GM10266 (cell line): ENCODE measurements at regions not wholly inside any gene's neighbourhood (a gene's known extent, or its start where the extent isn't known, plus 50 kb on each side); places are given as distances from the start of the nearest gene placed in this dataset.

Source experiments
- DNase-seq: peaks from one replicate; pipeline ENCODE4 v3.0.0; 2012; ENCODE audit errors: extremely low spot score
- TF ChIP-seq, protein P1 (sequence below): IDR thresholded peaks from 2 replicates; pipeline ENCODE4 v1.5.1; 2012; ENCODE audit warnings: mild to moderate bottlenecking, low read depth; ENCODE audit not compliant: control insufficient read depth, insufficient read depth; ENCODE audit errors: missing control alignments

DNA sequence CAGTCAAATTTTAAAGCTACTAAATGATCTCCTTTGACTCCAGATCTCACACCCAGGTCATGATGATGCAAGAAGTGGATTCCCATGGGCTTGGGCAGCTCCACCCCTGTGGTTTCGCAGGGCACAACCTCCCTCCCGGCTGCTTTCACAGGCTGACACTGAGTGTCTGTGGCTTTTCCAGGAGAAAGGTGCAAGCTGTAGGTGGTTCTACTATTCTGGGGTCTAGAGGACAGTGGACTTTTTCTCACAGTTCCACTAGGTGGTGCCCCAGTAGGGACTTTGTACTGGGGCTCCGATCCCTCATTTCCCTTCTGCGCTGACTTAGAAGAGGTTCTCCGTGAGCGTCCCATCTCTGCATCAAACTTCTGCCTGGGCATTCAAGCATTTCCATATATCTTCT, 845.2 kb downstream of the PCDH18 start:
- TF ChIP-seq, protein P1, sequence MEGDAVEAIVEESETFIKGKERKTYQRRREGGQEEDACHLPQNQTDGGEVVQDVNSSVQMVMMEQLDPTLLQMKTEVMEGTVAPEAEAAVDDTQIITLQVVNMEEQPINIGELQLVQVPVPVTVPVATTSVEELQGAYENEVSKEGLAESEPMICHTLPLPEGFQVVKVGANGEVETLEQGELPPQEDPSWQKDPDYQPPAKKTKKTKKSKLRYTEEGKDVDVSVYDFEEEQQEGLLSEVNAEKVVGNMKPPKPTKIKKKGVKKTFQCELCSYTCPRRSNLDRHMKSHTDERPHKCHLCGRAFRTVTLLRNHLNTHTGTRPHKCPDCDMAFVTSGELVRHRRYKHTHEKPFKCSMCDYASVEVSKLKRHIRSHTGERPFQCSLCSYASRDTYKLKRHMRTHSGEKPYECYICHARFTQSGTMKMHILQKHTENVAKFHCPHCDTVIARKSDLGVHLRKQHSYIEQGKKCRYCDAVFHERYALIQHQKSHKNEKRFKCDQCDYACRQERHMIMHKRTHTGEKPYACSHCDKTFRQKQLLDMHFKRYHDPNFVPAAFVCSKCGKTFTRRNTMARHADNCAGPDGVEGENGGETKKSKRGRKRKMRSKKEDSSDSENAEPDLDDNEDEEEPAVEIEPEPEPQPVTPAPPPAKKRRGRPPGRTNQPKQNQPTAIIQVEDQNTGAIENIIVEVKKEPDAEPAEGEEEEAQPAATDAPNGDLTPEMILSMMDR = no peak
- DNase-seq = no peak

DNA sequence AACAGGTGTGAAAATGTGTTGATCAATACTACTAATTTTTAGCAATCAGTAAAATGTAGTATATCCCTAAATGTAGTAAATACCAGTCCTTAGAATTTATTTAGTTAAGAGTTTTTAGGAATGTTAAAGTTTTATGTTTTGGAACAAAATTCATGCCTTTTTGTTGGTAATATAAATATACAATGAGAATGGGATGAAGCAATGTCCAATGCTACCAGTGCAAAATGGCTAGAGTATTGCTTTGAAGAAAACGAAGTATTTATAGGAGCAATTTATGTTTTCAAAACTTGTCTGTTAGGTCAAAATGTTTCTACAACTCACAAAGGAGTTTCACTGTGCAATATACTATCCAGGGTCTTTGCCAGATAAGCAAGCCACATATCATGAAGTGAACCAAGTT, 851.5 kb downstream of the PCDH18 start:
- TF ChIP-seq, protein P1 = no peak
- no peak for DNase-seq

DNA sequence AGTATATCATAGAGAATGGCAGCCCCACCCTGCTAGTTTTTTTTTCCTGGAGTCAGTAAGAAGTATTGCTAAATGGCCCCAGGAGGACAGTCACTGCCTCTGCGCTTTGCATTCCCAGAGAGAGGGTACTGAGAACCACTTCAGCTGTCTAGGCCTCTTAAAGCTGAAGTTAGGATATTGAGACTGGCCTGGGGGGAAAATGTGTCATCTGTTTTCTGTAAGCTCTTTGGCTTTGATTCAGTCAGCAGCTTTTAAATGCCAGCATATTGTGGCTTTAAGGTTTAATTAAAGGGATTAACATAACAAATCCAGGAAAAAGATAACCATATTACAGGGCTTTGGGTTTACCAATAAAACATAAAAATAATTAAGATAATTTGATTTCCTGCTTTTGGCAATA, 852.0 kb downstream of the PCDH18 start:
- TF ChIP-seq, protein P1 = no peak
- no peak for DNase-seq

DNA sequence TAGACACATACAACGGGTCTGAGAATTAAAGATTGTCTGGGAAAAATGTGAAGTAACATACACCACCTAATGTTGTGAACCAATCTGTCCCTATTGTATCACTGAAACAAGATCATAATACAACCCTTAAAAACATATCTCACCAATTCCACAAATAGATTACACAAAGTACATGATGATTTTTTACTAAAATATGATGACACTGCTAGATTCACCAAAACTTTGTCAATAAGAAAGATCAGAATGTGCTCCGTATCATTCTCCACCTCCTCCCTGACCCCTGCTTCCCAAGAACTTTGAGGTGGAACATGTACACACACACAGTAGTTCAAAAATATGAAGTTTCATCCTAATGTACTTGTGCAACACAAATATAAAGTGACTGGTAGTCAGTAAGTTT, 862.0 kb downstream of the PCDH18 start:
- no peak for DNase-seq

DNA sequence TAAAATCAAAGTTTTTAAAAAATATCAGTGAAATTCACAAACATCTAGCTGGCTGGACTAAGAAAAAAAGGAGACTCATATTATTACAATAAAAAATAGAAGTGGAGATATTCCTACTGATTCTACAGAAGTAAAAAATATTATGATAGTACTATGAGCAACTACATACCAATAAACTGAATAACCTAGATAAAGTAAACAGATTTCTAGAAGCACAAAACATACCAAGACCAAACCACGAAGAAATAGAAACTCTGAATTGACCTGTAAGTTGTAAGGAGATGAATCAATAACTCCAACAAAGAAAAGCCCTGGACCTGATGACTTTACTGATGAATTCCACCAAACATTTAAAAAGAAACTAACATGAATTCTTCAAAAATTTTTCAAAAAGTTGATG, 867.3 kb downstream of the PCDH18 start:
- DNase-seq = no peak
- TF ChIP-seq, protein P1 = no peak

More for the DNA sequence above, 862.0 kb downstream of the PCDH18 start:
- TF ChIP-seq, protein P1 = no peak

DNA sequence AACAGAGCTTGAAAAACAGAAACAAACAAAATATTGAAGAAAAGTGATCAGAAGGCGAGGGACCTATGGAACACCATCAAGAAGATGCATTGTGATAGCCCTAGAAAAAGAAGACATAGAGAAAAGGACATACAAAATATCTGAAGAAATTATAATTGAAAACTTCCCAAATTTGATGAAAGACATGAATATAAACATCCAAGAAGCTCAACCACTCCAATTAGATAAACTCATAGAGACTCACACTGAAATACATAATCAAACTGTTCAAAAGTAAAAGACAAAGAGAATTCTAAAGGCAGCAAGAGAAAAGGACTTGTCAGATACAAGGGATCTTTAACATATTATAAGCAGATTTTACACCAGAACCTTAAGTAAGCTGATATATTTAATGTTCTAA, 869.8 kb downstream of the PCDH18 start:
- TF ChIP-seq, protein P1 = no peak
- no peak for DNase-seq

DNA sequence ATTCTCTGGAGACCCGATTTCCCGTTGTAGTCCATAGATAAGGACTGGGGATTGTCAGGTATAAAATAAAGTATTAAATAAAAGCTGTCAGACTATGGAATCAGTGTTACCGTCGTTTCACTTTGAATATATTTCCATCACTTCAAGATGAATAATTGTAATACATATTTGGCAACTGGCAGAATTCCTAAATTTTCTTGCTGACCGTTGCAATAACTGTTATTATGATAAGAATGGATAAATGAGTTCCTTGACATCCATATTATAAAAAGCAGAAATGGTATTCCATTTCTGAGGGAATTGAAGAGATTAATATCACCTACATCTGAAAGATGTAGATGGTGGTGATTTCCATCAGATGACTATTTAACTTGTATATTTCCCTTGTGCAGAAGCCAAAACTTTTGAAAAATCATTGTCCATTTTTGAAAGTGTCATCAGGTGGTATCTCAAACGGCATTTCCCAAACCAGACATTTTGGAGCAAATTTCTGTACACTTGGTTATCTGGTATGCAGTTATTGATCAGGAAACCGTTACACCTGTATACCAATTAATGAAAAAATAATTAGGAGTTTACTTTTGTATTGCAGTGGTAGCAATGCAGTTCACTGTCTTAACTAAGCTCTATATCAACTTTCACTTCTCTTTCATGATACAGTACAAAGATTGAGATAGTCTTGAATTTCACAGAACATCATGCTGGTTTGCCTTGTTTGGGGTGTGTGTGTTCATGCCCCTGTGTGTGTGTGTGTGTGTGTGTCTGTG, 878.5 kb downstream of the PCDH18 start:
- no peak for DNase-seq
- TF ChIP-seq, protein P1 = no peak
